DOHH2 (cell line): ENCODE measurements at regions not wholly inside any gene's neighbourhood (a gene's known extent, or its start where the extent isn't known, plus 50 kb on each side); places are given as distances from the start of the nearest gene placed in this dataset.

Experiments used
- EZH2phosphoT487 ChIP-seq: fragments of 200-600 bp; sonication (generic); IDR thresholded peaks from 2 replicates; pipeline ENCODE4 v1.6.1; 2017; ENCODE audit warnings: borderline replicate concordance, mild to moderate bottlenecking, antibody characterized with exemption, low read length, moderate library complexity, mixed read lengths
- TF ChIP-seq, protein P1 (sequence below): fragments of 200-600 bp; sonication (generic); IDR thresholded peaks from one replicate; pipeline ENCODE4 v1.5.1; 2014; ENCODE audit warnings: antibody characterized with exemption, mild to moderate bottlenecking, low read depth, low read length; ENCODE audit not compliant: poor library complexity, severe bottlenecking

GRCh38 chr17:14901376-14901775 lies 363.8 kb downstream of the PMP22 start:
- TF ChIP-seq, protein P1, sequence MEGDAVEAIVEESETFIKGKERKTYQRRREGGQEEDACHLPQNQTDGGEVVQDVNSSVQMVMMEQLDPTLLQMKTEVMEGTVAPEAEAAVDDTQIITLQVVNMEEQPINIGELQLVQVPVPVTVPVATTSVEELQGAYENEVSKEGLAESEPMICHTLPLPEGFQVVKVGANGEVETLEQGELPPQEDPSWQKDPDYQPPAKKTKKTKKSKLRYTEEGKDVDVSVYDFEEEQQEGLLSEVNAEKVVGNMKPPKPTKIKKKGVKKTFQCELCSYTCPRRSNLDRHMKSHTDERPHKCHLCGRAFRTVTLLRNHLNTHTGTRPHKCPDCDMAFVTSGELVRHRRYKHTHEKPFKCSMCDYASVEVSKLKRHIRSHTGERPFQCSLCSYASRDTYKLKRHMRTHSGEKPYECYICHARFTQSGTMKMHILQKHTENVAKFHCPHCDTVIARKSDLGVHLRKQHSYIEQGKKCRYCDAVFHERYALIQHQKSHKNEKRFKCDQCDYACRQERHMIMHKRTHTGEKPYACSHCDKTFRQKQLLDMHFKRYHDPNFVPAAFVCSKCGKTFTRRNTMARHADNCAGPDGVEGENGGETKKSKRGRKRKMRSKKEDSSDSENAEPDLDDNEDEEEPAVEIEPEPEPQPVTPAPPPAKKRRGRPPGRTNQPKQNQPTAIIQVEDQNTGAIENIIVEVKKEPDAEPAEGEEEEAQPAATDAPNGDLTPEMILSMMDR = no peak
- no peak for TF ChIP-seq EZH2phosphoT487
